ENCODE measurements at regions not wholly inside any gene's neighbourhood (a gene's known extent, or its start where the extent isn't known, plus 50 kb on each side); places are given as distances from the start of the nearest gene placed in this dataset.

- TF ChIP-seq POLR2A (IDR thresholded peaks at IDR 0.05) = no peak
- TF ChIP-seq CTCF (IDR thresholded peaks at IDR 0.05) = no peak
- no peak for TF ChIP-seq POLR2AphosphoS5 (IDR thresholded peaks at IDR 0.05)
These were observed 676.6 kb downstream of the DHX35 start for GRCh38 chr20:39638731-39639130.

All from sigmoid colon (tissue), 4 donors.